Activated T-helper 1 cell treated with anti-CD3 and anti-CD28 coated beads, Interleukin-12 subunit alpha, Interleukin-12 subunit beta, Interleukin-2, Interleukin-4 antibody, amounts not matched to agents 30 ng/mL and 10 ng/mL and 1 ng/mL, durations not matched to agents 14 hours and 24 hours and 36 hours (primary cell): ENCODE measurements at regions not wholly inside any gene's neighbourhood (a gene's known extent, or its start where the extent isn't known, plus 50 kb on each side); places are given as distances from the start of the nearest gene placed in this dataset.

Experiments
- DNase-seq: peaks from one replicate; pipeline ENCODE4 v3.0.0; 2021; ENCODE audit warnings: low spot score
- H3K27ac Mint-ChIP-seq: one replicate; pipeline ENCODE4 v1.8.0; 2021; ENCODE audit warnings: mild to moderate bottlenecking, mixed read lengths
- H3K27me3 Mint-ChIP-seq: one replicate; pipeline ENCODE4 v1.8.0; 2022; ENCODE audit warnings: mild to moderate bottlenecking, moderate library complexity, mixed read lengths; ENCODE audit not compliant: insufficient read depth
- H3K36me3 Mint-ChIP-seq: one replicate; pipeline ENCODE4 v1.8.0; 2021; ENCODE audit warnings: low read depth, mixed read lengths
- H3K4me1 Mint-ChIP-seq: one replicate; pipeline ENCODE4 v1.8.0; 2021; ENCODE audit warnings: low read depth, mixed read lengths
- H3K4me3 Mint-ChIP-seq: one replicate; pipeline ENCODE4 v1.8.0; 2021; ENCODE audit warnings: mild to moderate bottlenecking, moderate library complexity, mixed read lengths
- H3K9me3 Mint-ChIP-seq: one replicate; pipeline ENCODE4 v1.8.0; 2021; ENCODE audit warnings: mixed read lengths
- intact Hi-C: fragments of 100-400 bp; cut with micrococcal nuclease; formaldehyde crosslinking; loops from one replicate; pipeline ENCODE4 v1.15.1; 2024

DNA sequence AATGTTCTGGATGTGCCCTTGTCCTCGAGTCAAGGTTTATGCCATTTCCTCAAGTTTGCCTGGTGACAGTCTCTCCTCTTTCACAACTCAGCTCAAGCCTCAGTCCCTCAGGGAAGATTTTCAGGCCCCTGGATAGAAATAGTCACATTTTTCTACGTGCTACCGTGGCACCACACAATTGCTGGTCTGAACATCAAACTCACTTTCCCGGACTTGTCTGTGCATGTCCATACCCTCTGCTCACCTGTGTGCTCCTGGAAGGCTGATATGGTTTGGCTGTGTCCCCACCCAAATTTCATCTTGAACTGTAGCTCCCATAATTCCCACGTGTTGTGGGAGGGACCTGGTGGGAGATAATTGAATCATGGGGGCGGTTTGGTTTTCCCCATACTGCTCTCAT lies 129.7 kb downstream of the HS3ST1 start:
- Mint-ChIP-seq H3K4me3 (no peak overlapping the region), H3K27me3 (no peaks in the 10 kb centered on the region), H3K4me1 (no peaks in the 10 kb centered on the region), H3K36me3 (no peaks in the 10 kb centered on the region), H3K27ac (no peak overlapping the region), H3K9me3 (no peaks in the 10 kb centered on the region)
- DNase-seq: no peak
- intact Hi-C loops: no loop called here

DNA sequence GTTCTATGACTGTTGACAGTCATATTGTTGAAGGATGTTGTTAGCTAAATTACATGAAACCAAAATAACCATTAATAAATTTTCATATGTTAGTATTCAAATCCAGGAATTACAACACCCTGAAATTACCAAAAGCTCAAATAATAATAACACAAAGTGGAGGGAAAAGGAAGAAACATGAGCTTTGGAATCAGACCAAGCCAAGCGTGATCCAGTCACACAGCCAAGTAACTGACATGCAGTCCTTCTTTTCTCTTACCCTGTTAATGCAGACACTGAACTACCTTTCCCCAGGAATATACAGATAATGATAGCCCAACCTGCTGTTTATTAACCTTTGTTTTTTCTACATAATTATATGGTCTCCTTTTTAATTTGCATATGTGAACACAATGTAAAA lies 130.2 kb downstream of the HS3ST1 start:
- H3K27ac Mint-ChIP-seq: no peak overlapping the region
- H3K4me3 Mint-ChIP-seq: no peak overlapping the region
- no peaks in the 10 kb centered on the region for H3K27me3 Mint-ChIP-seq
- no peaks in the 10 kb centered on the region for H3K36me3 Mint-ChIP-seq
- H3K9me3 Mint-ChIP-seq: no peaks in the 10 kb centered on the region
- no peaks in the 10 kb centered on the region for H3K4me1 Mint-ChIP-seq
- no peak for DNase-seq
- intact Hi-C loops: no loop called here

DNA sequence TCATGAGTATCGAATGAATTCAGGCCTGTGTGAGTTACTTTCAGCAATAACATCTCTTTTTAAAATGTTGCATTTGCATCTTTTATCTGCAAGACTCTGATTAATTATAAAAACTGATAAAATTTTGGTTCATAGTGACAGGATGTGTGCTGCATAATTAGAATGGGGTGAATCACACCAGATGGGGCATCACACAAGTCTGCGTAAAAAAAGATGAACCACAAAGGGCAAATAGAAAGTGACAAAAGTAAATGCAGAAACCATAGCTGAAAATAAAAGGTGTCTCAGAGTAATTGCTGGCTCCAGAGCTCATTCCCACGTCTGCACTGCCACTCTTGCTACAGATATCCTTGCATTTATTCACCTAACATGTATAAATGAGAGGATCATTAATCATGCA lies 131.1 kb downstream of the HS3ST1 start:
- intact Hi-C loops: no loop called here
- no peaks in the 10 kb centered on the region for H3K27me3 Mint-ChIP-seq
- no peak for DNase-seq
- no peaks in the 10 kb centered on the region for H3K9me3 Mint-ChIP-seq
- H3K27ac Mint-ChIP-seq: no peak overlapping the region
- H3K4me1 Mint-ChIP-seq: no peaks in the 10 kb centered on the region
- no peak overlapping the region for H3K4me3 Mint-ChIP-seq
- H3K36me3 Mint-ChIP-seq: no peaks in the 10 kb centered on the region

DNA sequence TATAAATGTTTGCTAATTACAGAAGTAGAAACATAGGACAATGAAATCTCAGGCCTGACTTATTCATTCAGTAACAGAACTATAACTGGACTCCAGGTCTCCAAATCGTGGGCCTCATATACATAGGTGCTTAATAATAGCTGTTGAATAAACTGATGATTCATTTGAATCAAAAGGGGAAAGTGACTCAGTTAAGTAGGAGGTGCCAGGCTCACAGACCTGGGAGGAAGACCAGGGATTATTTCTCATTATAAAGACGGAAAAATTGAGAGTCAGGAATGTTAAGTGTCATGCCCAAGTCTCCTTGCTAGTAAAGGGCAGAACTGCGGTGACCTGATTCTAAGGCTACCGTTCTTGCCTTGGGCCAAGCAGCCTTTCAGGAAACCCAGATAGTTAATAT lies 131.5 kb downstream of the HS3ST1 start:
- H3K4me1 Mint-ChIP-seq: no peaks in the 10 kb centered on the region
- no peaks in the 10 kb centered on the region for H3K9me3 Mint-ChIP-seq
- no peak overlapping the region for H3K4me3 Mint-ChIP-seq
- no peak overlapping the region for H3K27ac Mint-ChIP-seq
- DNase-seq: no peak
- H3K36me3 Mint-ChIP-seq: no peaks in the 10 kb centered on the region
- intact Hi-C loops: no loop called here
- no peaks in the 10 kb centered on the region for H3K27me3 Mint-ChIP-seq

DNA sequence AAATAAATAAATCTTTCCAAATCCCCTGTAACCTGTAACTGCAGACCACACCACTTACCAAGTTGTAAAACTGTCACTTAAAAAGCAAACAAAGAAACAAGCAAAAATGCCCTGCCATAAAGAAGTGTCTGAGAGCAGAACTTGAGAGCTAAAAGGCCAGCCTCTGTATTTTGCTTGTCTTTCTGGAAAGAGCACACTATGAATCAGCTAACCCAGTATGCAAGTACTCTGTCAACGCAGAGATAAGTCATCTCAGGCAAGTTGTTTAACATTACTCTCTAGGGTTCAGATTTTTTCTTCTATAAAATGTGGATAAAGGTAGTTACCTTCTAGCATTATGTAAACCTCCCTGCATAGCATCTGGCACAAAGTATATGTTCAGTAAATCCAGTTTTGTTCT lies 134.8 kb downstream of the HS3ST1 start:
- Mint-ChIP-seq H3K4me1 (no peaks in the 10 kb centered on the region), H3K27me3 (no peaks in the 10 kb centered on the region), H3K4me3 (no peak overlapping the region), H3K9me3 (no peaks in the 10 kb centered on the region), H3K36me3 (no peaks in the 10 kb centered on the region), H3K27ac (no peak overlapping the region)
- DNase-seq: no peak
- intact Hi-C loops: no loop called here

DNA sequence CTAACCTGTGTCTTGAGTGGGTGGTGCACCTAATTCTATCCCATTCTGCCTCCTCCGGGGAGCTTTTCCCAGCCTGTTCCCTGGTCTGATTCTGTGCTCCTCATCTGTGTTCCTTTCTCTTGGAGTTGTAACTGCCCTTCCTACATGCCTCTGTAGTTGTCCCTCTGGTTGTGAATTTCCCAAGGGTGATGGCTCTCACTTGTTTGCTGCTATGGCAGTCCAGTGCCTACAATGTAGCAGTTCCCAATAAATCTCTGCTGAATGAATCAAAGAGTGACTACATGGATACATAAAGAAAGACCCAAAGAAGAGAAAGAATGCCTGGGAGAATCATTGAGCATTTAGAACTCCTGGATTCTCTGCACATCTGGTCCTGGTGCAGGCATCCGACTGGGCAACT lies 141.6 kb downstream of the HS3ST1 start:
- Mint-ChIP-seq H3K36me3 (no peaks in the 10 kb centered on the region), H3K27ac (no peak overlapping the region)

DNA sequence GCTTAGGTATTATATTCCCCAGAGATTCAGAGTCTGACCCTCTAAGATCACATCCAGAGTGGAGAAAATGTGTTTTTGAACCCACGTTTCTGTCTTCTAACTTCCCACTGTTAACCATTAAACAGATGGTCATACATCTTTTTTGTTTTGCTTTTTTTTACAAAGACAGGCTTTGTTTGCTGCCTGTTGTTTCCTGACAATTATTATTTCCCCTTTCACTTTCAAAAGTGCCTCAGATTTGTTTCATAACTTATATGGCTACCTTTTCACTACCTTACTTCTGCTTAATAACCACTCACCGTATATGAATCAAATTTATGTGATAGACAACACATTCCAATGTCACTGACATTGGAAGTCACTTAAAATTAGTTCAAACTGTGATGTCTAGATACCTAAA lies 142.2 kb downstream of the HS3ST1 start:
- H3K9me3 Mint-ChIP-seq: peaks cover 5% of the 10 kb centered on the region
- H3K27me3 Mint-ChIP-seq: no peaks in the 10 kb centered on the region
- intact Hi-C loops: no loop called here
- H3K4me1 Mint-ChIP-seq: no peaks in the 10 kb centered on the region
- no peak overlapping the region for H3K4me3 Mint-ChIP-seq
- no peaks in the 10 kb centered on the region for H3K36me3 Mint-ChIP-seq
- H3K27ac Mint-ChIP-seq: no peak overlapping the region
- DNase-seq: no peak

More for the DNA sequence above, 141.6 kb downstream of the HS3ST1 start:
- Mint-ChIP-seq H3K4me3 (no peak overlapping the region), H3K9me3 (peaks cover 5% of the 10 kb centered on the region), H3K4me1 (no peaks in the 10 kb centered on the region), H3K27me3 (no peaks in the 10 kb centered on the region)
- DNase-seq: no peak
- intact Hi-C loops: no loop called here

DNA sequence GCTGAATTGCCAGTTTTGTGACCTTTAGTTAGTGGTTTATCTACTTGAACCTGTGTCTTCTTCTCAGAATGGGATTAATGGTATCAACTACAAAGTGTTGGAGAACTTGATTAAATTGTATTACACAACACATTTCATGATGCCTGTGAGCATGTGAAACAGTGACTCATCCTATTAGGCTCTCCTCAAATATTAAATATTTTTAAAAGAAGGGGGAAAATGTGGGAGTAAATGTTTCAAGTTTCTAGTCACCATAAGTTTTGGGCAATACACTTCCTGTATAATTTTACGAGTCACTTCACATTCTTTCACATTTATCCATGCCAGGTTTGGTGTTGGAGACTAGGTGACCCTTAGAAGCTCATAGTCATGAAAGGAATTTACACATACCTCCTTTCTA lies 147.0 kb downstream of the HS3ST1 start:
- H3K27me3 Mint-ChIP-seq: no peaks in the 10 kb centered on the region
- DNase-seq: no peak
- H3K4me1 Mint-ChIP-seq: no peaks in the 10 kb centered on the region
- no peak overlapping the region for H3K27ac Mint-ChIP-seq
- no peaks in the 10 kb centered on the region for H3K36me3 Mint-ChIP-seq
- H3K4me3 Mint-ChIP-seq: no peak overlapping the region
- intact Hi-C loops: no loop called here
- H3K9me3 Mint-ChIP-seq: peaks cover 5% of the 10 kb centered on the region

DNA sequence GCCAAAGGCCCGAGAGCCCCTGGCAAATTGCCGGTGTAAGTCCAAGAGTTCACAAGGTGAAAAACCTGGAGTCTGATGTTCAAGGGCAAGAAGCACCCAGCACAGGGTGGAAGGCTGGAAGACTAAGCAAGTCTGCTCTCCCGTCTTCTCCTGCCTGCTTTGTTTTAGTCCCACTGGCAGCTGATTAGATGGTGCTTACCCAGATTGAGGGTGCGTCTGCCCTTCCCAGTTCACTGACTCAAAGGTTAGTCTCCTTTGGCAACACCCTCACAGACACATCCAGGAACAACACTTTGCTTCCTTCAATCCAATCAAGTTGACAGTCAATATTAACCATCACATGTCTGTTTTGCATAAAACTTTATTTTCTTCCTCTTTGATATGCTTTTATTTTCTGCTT lies 157.4 kb downstream of the HS3ST1 start:
- Mint-ChIP-seq H3K9me3 (peaks cover 6% of the 10 kb centered on the region), H3K4me1 (no peaks in the 10 kb centered on the region), H3K27me3 (no peaks in the 10 kb centered on the region), H3K27ac (no peak overlapping the region), H3K4me3 (no peak overlapping the region), H3K36me3 (no peaks in the 10 kb centered on the region)
- no peak for DNase-seq
- intact Hi-C loops: no loop called here

DNA sequence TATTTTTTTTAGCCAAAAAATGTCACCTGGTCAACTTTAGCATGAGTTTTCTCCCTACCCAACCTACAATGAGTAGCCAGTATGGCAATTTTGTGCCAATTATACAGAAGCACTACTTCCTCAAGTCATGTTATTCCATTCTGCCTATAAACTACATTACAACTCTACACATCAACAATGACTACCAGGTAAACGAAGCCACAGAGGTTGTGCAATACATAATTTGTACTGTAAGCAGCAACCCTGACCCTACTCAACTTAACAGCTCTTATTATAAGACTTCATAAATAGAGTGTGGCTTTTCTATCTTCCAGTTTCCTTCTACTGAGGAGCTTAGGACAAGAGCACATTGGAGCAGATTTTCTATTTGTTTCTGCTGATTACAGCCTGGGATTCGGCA lies 160.5 kb downstream of the HS3ST1 start:
- DNase-seq: no peak
- Mint-ChIP-seq H3K9me3 (peaks cover 8% of the 10 kb centered on the region), H3K4me1 (no peaks in the 10 kb centered on the region), H3K27ac (no peak overlapping the region), H3K36me3 (no peaks in the 10 kb centered on the region), H3K4me3 (no peak overlapping the region), H3K27me3 (peaks cover 3% of the 10 kb centered on the region)
- intact Hi-C loops: no loop called here

DNA sequence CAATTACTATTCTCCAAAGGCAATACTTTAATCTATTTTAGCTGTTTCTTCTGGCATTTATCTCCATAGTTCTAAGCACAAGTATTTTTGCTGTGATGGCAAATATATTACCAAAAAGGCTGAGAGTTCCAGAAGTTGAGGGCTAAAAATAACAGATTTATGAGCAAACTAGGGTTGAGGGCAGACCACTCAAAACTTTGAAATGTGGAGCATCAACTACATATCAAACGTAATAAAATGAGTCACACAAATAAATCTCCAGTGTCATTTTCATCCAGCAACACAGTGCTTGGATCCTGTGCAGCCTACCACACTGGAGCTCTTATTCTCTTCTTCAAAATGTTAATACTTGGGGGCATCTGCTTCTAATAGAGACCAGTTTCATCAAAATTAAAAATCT lies 163.9 kb downstream of the HS3ST1 start:
- intact Hi-C loops: no loop called here
- Mint-ChIP-seq H3K4me1 (no peaks in the 10 kb centered on the region), H3K36me3 (no peaks in the 10 kb centered on the region), H3K4me3 (no peak overlapping the region), H3K27ac (no peak overlapping the region), H3K9me3 (peaks cover 8% of the 10 kb centered on the region), H3K27me3 (peaks cover 3% of the 10 kb centered on the region)
- DNase-seq: no peak

DNA sequence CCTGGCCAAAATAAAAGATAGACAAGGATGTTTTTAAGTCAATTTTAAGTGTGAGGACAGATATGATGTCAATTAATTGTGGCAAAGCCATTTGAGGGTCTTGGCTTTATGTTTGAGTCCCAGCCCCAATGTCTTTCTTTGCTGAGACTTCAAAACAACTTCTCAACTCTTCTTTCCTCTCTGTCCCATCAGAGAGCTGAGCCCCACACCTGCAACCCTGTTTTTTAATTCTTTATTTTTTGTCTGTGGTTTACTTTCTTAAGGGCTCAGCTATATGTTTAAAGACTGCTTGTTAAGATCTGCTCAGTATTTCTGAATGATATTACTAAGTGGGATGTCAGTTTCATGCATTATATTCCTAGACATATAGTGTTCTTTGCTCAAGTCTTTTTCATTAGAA lies 164.3 kb downstream of the HS3ST1 start:
- peaks cover 8% of the 10 kb centered on the region for H3K9me3 Mint-ChIP-seq
- H3K36me3 Mint-ChIP-seq: no peaks in the 10 kb centered on the region
- intact Hi-C loops: no loop called here
- no peak for DNase-seq
- no peaks in the 10 kb centered on the region for H3K4me1 Mint-ChIP-seq
- H3K27me3 Mint-ChIP-seq: peaks cover 3% of the 10 kb centered on the region
- no peak overlapping the region for H3K27ac Mint-ChIP-seq
- no peak overlapping the region for H3K4me3 Mint-ChIP-seq

DNA sequence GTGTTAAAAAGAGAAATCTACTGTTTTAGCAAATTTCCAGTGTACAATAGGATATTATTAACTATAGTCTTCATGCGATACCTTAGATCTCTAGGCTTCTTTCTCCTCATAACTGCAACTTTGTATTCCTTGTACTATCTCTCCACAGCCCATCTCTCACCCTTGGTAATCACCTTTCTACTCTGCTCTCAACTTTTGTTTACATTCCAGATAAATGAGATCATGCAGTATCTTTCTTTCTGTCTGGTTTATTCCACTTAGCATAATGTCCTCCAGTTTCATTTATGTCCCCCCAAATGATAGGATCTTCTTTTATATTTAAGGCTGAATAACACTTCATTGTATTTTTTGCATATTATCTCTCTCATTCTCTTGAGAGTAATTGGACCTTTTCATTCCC lies 165.5 kb downstream of the HS3ST1 start:
- intact Hi-C loops: no loop called here
- Mint-ChIP-seq H3K4me3 (no peak overlapping the region), H3K27ac (no peak overlapping the region), H3K27me3 (peaks cover 3% of the 10 kb centered on the region), H3K4me1 (no peaks in the 10 kb centered on the region), H3K36me3 (no peaks in the 10 kb centered on the region), H3K9me3 (peaks cover 8% of the 10 kb centered on the region)
- no peak for DNase-seq

DNA sequence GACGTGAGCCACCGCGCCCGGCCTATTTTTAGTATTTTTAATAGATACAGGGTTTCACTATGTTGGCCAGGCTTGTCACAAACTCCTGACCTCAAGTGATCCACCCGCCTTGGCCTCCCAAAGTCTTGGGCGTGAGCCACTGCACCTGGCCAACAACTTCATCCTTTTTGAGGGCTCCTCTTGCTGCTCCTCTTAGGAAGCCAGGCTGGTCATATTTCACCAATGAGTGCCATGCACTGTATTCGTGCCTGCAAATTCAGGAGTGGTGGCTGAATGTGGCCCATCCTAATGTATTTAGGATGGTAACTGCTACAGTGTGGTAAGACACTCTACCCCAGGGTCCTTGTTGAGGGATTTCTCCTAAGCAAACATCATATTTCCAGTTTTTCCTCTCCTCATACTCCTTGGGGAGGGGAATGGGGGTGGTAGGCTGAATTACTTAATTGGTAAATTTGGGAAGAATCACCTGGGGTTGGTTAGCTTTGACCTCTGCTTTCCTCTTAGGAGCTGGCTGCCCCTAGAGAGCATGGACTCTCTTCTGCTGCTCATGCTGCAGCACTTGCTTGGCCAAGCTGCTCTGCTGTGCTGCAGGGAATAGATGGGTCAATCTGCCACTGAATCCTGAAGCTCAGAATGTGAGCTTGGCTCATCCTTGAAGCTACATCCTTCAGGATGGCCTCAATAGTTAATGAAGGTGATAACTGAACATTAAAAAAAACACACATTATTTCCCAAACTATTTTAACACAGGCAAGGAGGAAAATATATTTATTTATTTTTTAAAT lies 167.4 kb downstream of the HS3ST1 start:
- no peaks in the 10 kb centered on the region for H3K4me1 Mint-ChIP-seq
- peaks cover 3% of the 10 kb centered on the region for H3K27me3 Mint-ChIP-seq
- intact Hi-C loops: no loop called here
- no peaks in the 10 kb centered on the region for H3K36me3 Mint-ChIP-seq
- no peak overlapping the region for H3K27ac Mint-ChIP-seq
- DNase-seq: no peak
- H3K4me3 Mint-ChIP-seq: no peak overlapping the region
- peaks cover 2% of the 10 kb centered on the region for H3K9me3 Mint-ChIP-seq
